ENCODE measurements at regions not wholly inside any gene's neighbourhood (a gene's known extent, or its start where the extent isn't known, plus 50 kb on each side); places are given as distances from the start of the nearest gene placed in this dataset.

GRCh38 chr10:125273023-125273422 lies 112.7 kb upstream of the CTBP2 start:
- 88 to 93% (median 91%) methylated on average over 8 of the region's 8 CpGs for WGBS, 4 donors
- Histone ChIP-seq H3K27me3 (peaks cover 0 to 9% (median 0%) of the 10 kb centered on the region in 9 donors), H3K36me3 (no peaks in the 10 kb centered on the region), H3K27ac (no peak overlapping the region), H3K9me3 (peaks cover 0 to 15% (median 3%) of the 10 kb centered on the region in 12 donors), H3K4me3 (no peak overlapping the region), H3K4me1 (no peaks in the 10 kb centered on the region)
- no peak for DNase-seq
- TF ChIP-seq, protein P1, sequence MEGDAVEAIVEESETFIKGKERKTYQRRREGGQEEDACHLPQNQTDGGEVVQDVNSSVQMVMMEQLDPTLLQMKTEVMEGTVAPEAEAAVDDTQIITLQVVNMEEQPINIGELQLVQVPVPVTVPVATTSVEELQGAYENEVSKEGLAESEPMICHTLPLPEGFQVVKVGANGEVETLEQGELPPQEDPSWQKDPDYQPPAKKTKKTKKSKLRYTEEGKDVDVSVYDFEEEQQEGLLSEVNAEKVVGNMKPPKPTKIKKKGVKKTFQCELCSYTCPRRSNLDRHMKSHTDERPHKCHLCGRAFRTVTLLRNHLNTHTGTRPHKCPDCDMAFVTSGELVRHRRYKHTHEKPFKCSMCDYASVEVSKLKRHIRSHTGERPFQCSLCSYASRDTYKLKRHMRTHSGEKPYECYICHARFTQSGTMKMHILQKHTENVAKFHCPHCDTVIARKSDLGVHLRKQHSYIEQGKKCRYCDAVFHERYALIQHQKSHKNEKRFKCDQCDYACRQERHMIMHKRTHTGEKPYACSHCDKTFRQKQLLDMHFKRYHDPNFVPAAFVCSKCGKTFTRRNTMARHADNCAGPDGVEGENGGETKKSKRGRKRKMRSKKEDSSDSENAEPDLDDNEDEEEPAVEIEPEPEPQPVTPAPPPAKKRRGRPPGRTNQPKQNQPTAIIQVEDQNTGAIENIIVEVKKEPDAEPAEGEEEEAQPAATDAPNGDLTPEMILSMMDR (IDR thresholded peaks at IDR 0.05), result no peak
- TF ChIP-seq POLR2A (IDR thresholded peaks at IDR 0.05), result no peak
- no peak for ATAC-seq
- intact Hi-C loops (cut with DNase I), result no loop called here

- 81 to 85% (median 83%) methylated on average over 2 of the region's 2 CpGs for WGBS, 4 donors
- Histone ChIP-seq H3K27ac (no peak overlapping the region), H3K4me1 (no peaks in the 10 kb centered on the region), H3K9me3 (no peaks in the 10 kb centered on the region), H3K4me3 (no peak overlapping the region), H3K36me3 (no peaks in the 10 kb centered on the region), H3K27me3 (peaks cover 0 to 14% (median 0%) of the 10 kb centered on the region in 9 donors)
- intact Hi-C loops (cut with DNase I), result no loop called here
- ATAC-seq (no peak), DNase-seq (no peak)
- TF ChIP-seq POLR2A (IDR thresholded peaks at IDR 0.05), result no peak
- TF ChIP-seq, protein P1 (IDR thresholded peaks at IDR 0.05), result no peak
These were observed 109.4 kb upstream of the CTBP2 start for GRCh38 chr10:125269716-125270115.

- H3K4me3 ChIP-seq, result no peak overlapping the region
- H3K27me3 ChIP-seq, result peaks cover 0 to 17% (median 0%) of the 10 kb centered on the region in 9 donors
- TF ChIP-seq, protein P1 (IDR thresholded peaks at IDR 0.05), result no peak
- TF ChIP-seq POLR2A (IDR thresholded peaks at IDR 0.05), result no peak
- H3K9me3 ChIP-seq, result no peaks in the 10 kb centered on the region
- DNase-seq (no peak), ATAC-seq (no peak)
- no peaks in the 10 kb centered on the region for H3K36me3 ChIP-seq
- H3K27ac ChIP-seq, result no peak overlapping the region
- 80 to 90% (median 84%) methylated on average over 9 to 13 of the region's 13 CpGs for WGBS, 4 donors
- intact Hi-C loops (cut with DNase I), result no loop called here
- no peaks in the 10 kb centered on the region for H3K4me1 ChIP-seq
These were observed 106.6 kb upstream of the CTBP2 start for GRCh38 chr10:125266966-125267365.

- no peak for ATAC-seq
- no peak overlapping the region for H3K4me3 ChIP-seq
- TF ChIP-seq, protein P1 (IDR thresholded peaks at IDR 0.05), result no peak
- no peak for TF ChIP-seq POLR2A (IDR thresholded peaks at IDR 0.05)
- intact Hi-C loops (cut with DNase I), result no loop called here
- peaks cover 0 to 17% (median 0%) of the 10 kb centered on the region in 9 donors for H3K27me3 ChIP-seq
- H3K4me1 ChIP-seq, result no peaks in the 10 kb centered on the region
- no peak for DNase-seq
- H3K27ac ChIP-seq, result no peak overlapping the region
- WGBS, 4 donors, result 57 to 76% (median 75%) methylated on average over 6 to 14 of the region's 14 CpGs
- H3K36me3 ChIP-seq, result no peaks in the 10 kb centered on the region
- no peaks in the 10 kb centered on the region for H3K9me3 ChIP-seq
These were observed 106.2 kb upstream of the CTBP2 start for GRCh38 chr10:125266541-125266940.
